Fibroblast of the aortic adventitia (primary cell): ENCODE measurements at regions not wholly inside any gene's neighbourhood (a gene's known extent, or its start where the extent isn't known, plus 50 kb on each side); places are given as distances from the start of the nearest gene placed in this dataset.
"Not testable (repeated sequence)": the region's sequence is repeated elsewhere in the genome, so short reads cannot be mapped to it uniquely, and the experiment has no call there.

Experiments used
- DNase-seq: peaks from one replicate; pipeline ENCODE4 v3.0.0-alpha.2; 2010; ENCODE audit warnings: low read depth
- H3K4me3 ChIP-seq: 2 replicates; pipeline ENCODE4 v1.5.1; 2011; ENCODE audit warnings: low read depth, mild to moderate bottlenecking, control low read depth, low read length, moderate library complexity
- CTCF ChIP-seq: IDR thresholded peaks from 2 replicates; pipeline ENCODE4 v1.5.1; 2011; ENCODE audit warnings: mild to moderate bottlenecking, low read length, control low read depth, inconsistent platforms; ENCODE audit not compliant: insufficient read depth

DNA sequence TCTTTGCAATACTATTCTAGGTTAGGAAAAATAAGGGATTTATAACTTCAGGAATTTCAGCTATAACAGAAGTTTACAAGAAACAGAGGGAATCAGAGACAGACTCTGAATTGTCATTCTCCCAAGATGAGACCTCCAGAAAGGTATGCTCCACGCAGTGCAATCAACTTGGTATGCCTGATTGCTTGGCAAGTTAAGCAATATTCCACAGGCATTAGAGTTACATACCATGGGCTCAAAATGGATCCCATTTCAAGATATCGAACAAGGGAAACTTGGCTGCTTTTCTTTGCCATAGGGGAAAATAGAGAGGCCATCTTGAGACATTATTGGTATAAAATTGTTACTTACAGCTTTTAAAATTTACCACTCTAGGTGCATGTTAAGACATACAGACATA is 615.6 kb upstream of the SOX9 start:
- TF ChIP-seq CTCF: no peak
- DNase-seq: no peak
- no peak overlapping the region for H3K4me3 ChIP-seq

- H3K4me3 ChIP-seq: no peak overlapping the region
- no peak for TF ChIP-seq CTCF
- no peak for DNase-seq
Measured at GRCh38 chr17:71505981-71506380, 614.8 kb upstream of the SOX9 start.

DNA sequence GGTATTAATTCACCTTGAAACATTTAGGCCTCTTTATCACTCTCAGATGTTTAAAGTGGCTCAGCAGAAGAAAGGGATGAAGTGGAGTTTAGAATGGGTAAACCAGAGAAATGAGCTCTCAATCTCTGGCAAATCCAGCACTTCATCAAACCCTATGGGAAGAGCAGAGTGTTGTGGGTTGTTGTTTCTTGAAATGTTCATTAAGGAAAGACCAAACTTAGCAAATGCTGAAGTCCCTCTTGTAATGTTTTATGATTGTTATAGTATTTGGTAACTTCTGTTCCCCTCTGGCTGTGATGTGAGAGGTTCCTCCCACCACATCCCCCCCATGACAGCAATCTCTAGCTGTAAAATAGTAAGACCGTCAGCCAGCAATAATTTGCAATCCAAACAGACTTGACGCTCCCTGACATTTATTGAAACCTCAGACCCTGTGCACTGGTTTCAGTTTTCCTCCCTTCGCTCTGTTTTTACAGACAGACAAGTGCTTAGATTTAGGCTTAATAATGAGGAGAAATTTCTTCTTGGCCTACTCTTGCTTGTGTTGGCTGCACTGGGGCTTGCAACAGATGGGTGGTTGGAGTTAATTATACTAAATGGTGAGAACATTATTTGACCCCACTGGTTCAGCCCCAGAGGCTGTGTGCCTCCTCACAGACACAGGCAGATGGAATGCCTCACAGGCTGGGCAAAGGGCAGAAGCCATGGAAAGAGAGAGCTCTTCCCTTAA is 609.4 kb upstream of the SOX9 start:
- no peak overlapping the region for H3K4me3 ChIP-seq
- no peak for DNase-seq
- no peak for TF ChIP-seq CTCF

DNA sequence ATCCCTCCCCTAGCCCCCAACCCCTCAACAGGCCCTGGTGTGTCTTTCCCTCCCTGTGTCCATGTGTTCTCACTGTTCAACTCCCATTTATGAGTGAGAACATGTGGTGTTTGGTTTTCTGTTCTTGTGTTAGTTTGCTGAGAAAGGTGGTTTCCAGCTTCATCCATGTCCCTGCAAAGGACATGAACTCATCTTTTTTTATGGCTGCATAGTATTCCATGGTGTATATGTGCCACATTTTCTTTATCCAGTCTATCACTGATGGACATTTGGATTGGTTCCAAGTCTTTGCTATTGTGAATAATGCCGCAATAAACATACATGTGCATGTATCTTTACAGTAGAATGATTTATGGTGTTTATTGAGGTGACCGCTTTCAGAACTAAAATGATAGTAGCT is 607.1 kb upstream of the SOX9 start:
- not testable (repeated sequence) for DNase-seq, H3K4me3 ChIP-seq

DNA sequence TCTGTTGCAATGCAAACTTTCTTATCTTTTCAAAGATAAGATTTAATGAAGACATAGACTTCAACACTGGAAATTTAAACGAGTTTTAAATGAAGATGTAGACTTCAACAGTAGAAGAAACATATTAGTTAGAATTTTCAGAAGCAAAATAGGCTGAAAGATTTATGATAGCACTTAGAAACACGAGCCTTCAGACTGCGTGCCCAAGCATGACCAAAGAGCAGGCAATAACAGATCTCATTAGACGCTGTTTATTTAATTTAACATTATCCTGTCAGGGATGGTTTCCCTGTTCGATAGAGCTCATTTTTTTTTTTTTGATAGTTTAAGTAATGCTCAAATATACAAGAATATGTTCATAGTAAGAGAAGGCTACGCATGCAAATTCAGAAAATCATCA is 604.7 kb upstream of the SOX9 start:
- TF ChIP-seq CTCF: no peak

GRCh38 chr17:71519285-71519684 is 601.5 kb upstream of the SOX9 start:
- no peak overlapping the region for H3K4me3 ChIP-seq
- DNase-seq: no peak
- no peak for TF ChIP-seq CTCF

More for the DNA sequence above, 604.7 kb upstream of the SOX9 start:
- H3K4me3 ChIP-seq: no peak overlapping the region
- no peak for DNase-seq

- TF ChIP-seq CTCF: no peak
- no peak overlapping the region for H3K4me3 ChIP-seq
- no peak for DNase-seq
Measured at GRCh38 chr17:71521724-71522123, 599.1 kb upstream of the SOX9 start.
